ENCODE measurements at regions not wholly inside any gene's neighbourhood (a gene's known extent, or its start where the extent isn't known, plus 50 kb on each side); places are given as distances from the start of the nearest gene placed in this dataset.

GRCh38 chr13:85241060-85241459 is 558.2 kb downstream of the SLITRK6 start:
- TF ChIP-seq POLR2A (IDR thresholded peaks at IDR 0.05), result no peak
- no peak for TF ChIP-seq CTCF (IDR thresholded peaks at IDR 0.05)
- no peak for TF ChIP-seq POLR2AphosphoS5 (IDR thresholded peaks at IDR 0.05)

Measured in breast epithelium (tissue), 3 donors.